ENCODE measurements at regions not wholly inside any gene's neighbourhood (a gene's known extent, or its start where the extent isn't known, plus 50 kb on each side); places are given as distances from the start of the nearest gene placed in this dataset.

DNA sequence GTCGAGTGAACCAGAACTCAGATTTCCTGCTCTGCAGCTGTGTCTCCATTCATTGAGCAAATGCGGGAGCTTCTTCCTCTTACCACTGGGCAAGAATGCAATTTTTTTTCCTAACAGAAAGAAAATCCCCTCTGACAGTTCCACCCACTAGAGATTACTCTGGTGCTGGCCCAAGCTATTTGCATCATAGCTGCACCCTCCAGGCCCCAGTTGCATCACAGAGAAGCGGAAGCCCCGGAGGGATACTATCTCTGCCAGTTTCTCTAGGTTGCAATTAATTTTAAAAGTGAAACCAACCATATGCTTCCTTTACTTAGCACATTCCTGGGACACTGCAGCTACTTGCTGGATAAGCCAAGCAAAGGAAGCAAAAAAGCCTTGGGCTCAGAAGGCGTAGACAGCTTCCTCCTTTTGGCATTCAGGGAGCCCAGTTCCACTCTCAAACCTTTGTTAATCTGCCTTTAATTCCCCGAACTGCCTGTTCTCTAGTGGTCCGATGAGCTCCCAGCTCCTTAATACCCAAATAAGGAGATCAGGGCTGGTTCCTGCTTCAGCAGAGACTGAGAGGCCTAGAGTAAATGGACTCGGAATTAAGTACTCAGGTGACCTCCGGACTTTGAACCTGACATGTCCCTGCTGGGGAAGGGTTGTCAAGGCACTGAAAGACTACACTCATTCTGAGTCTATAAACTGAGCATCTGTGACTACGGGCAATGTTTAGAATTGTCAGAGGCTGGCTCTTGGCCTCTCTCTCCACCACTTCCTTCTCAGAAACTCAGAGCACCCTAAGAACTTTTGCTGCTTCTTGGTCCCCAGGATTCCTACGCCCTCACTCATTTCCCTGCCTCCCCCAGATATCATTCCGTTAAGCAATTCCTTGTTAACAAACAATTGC, 72.5 kb upstream of the TNFSF18 start (continued):
- TF ChIP-seq CTBP1 (IDR thresholded peaks at IDR 0.05; ENCODE audit: borderline replicate concordance): 0 out of 2 replicates have a peak, but pooled peaks have one; percentile 17
- TF ChIP-seq, protein P1, sequence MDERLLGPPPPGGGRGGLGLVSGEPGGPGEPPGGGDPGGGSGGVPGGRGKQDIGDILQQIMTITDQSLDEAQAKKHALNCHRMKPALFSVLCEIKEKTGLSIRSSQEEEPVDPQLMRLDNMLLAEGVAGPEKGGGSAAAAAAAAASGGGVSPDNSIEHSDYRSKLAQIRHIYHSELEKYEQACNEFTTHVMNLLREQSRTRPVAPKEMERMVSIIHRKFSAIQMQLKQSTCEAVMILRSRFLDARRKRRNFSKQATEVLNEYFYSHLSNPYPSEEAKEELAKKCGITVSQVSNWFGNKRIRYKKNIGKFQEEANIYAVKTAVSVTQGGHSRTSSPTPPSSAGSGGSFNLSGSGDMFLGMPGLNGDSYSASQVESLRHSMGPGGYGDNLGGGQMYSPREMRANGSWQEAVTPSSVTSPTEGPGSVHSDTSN (CRISPR knock-in tag; IDR thresholded peaks at IDR 0.05; ENCODE audit: low read depth): no peak
- TF ChIP-seq, protein P1 (tag; conservative IDR thresholded peaks at IDR 0.05; ENCODE audit: low read depth): no peak
- TF ChIP-seq ZKSCAN8 (CRISPR knock-in tag; IDR thresholded peaks at IDR 0.05): no peak; the same call in 1 of the 2 replicates
- TF ChIP-seq PHF8 (IDR thresholded peaks at IDR 0.05; ENCODE audit: borderline replicate concordance, low read length): no peak
- TF ChIP-seq RBM17 (IDR thresholded peaks at IDR 0.05; ENCODE audit: borderline replicate concordance, low read depth, low read length): no peak
- TF ChIP-seq ZNF780A (CRISPR knock-in tag; IDR thresholded peaks at IDR 0.05): no peak
- TF ChIP-seq, protein P2, sequence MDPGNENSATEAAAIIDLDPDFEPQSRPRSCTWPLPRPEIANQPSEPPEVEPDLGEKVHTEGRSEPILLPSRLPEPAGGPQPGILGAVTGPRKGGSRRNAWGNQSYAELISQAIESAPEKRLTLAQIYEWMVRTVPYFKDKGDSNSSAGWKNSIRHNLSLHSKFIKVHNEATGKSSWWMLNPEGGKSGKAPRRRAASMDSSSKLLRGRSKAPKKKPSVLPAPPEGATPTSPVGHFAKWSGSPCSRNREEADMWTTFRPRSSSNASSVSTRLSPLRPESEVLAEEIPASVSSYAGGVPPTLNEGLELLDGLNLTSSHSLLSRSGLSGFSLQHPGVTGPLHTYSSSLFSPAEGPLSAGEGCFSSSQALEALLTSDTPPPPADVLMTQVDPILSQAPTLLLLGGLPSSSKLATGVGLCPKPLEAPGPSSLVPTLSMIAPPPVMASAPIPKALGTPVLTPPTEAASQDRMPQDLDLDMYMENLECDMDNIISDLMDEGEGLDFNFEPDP (CRISPR knock-in tag; IDR thresholded peaks at IDR 0.05): no peak
- TF ChIP-seq, protein P3, sequence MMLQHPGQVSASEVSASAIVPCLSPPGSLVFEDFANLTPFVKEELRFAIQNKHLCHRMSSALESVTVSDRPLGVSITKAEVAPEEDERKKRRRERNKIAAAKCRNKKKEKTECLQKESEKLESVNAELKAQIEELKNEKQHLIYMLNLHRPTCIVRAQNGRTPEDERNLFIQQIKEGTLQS (IDR thresholded peaks at IDR 0.05): peak; percentile 45; the same call in 1 of the 2 replicates
- TF ChIP-seq, protein P3 (CRISPR knock-in tag; conservative IDR thresholded peaks at IDR 0.05): no peak
- TF ChIP-seq, protein P4, sequence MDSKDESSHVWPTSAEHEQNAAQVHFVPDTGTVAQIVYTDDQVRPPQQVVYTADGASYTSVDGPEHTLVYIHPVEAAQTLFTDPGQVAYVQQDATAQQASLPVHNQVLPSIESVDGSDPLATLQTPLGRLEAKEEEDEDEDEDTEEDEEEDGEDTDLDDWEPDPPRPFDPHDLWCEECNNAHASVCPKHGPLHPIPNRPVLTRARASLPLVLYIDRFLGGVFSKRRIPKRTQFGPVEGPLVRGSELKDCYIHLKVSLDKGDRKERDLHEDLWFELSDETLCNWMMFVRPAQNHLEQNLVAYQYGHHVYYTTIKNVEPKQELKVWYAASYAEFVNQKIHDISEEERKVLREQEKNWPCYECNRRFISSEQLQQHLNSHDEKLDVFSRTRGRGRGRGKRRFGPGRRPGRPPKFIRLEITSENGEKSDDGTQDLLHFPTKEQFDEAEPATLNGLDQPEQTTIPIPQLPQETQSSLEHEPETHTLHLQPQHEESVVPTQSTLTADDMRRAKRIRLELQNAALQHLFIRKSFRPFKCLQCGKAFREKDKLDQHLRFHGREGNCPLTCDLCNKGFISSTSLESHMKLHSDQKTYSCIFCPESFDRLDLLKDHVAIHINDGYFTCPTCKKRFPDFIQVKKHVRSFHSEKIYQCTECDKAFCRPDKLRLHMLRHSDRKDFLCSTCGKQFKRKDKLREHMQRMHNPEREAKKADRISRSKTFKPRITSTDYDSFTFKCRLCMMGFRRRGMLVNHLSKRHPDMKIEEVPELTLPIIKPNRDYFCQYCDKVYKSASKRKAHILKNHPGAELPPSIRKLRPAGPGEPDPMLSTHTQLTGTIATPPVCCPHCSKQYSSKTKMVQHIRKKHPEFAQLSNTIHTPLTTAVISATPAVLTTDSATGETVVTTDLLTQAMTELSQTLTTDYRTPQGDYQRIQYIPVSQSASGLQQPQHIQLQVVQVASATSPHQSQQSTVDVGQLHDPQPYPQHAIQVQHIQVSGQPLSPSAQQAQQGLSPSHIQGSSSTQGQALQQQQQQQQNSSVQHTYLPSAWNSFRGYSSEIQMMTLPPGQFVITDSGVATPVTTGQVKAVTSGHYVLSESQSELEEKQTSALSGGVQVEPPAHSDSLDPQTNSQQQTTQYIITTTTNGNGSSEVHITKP (IDR thresholded peaks at IDR 0.05; ENCODE audit: partially characterized antibody): no peak
- TF ChIP-seq BMI1 (IDR thresholded peaks at IDR 0.05; ENCODE audit: low read length): no peak
- no peak for TF ChIP-seq RUNX1 (IDR thresholded peaks at IDR 0.05; ENCODE audit: low read depth)
- no peak for TF ChIP-seq CC2D1A (IDR thresholded peaks at IDR 0.05)
- TF ChIP-seq HNRNPH1 (optimal IDR thresholded peaks at IDR 0.05; ENCODE audit: low read depth, low read length): no peak
- TF ChIP-seq U2AF2 (optimal IDR thresholded peaks at IDR 0.05; ENCODE audit: low read depth, low read length): no peak
- TF ChIP-seq BRD9 (IDR thresholded peaks at IDR 0.05; ENCODE audit: low read depth, partially characterized antibody): no peak
- no peak for TF ChIP-seq HDAC8 (tag; IDR thresholded peaks at IDR 0.05)
- TF ChIP-seq BACH1 (tag; IDR thresholded peaks at IDR 0.05): peak; percentile 56; the same call in 1 of the 2 replicates
- peak; percentile 4; the same call in 1 of the 2 replicates for TF ChIP-seq ETV1 (tag; conservative IDR thresholded peaks at IDR 0.05; ENCODE audit: low read depth)

All from K562 (cell line).